ENCODE measurements at regions not wholly inside any gene's neighbourhood (a gene's known extent, or its start where the extent isn't known, plus 50 kb on each side); places are given as distances from the start of the nearest gene placed in this dataset.

DNA sequence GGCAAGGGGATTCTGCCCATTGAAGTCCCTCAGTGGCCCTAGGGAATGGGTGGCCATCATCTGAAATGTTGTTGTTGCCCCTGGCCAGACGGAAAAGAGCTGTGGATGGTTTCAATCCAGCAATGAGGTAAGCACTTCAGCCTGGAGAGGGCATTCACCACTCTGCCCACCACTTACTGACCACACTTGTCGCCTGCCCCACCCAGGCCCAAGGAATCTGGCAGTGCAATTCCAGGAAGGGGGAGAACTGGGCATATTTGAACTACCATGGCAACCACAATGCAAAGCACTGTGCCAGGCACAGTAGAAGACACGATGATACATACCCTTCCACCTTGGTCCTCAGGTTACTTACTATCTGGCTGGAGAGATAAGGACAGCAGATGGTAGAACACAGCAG lies 161.6 kb downstream of the PDGFRA start:
- no peak for FAIRE-seq
- no peak for DNase-seq (ENCODE audit: insufficient read length, low spot score)
- TF ChIP-seq, protein P1, sequence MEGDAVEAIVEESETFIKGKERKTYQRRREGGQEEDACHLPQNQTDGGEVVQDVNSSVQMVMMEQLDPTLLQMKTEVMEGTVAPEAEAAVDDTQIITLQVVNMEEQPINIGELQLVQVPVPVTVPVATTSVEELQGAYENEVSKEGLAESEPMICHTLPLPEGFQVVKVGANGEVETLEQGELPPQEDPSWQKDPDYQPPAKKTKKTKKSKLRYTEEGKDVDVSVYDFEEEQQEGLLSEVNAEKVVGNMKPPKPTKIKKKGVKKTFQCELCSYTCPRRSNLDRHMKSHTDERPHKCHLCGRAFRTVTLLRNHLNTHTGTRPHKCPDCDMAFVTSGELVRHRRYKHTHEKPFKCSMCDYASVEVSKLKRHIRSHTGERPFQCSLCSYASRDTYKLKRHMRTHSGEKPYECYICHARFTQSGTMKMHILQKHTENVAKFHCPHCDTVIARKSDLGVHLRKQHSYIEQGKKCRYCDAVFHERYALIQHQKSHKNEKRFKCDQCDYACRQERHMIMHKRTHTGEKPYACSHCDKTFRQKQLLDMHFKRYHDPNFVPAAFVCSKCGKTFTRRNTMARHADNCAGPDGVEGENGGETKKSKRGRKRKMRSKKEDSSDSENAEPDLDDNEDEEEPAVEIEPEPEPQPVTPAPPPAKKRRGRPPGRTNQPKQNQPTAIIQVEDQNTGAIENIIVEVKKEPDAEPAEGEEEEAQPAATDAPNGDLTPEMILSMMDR (IDR thresholded peaks at IDR 0.05; ENCODE audit: insufficient read depth, missing control alignments), result no peak

DNA sequence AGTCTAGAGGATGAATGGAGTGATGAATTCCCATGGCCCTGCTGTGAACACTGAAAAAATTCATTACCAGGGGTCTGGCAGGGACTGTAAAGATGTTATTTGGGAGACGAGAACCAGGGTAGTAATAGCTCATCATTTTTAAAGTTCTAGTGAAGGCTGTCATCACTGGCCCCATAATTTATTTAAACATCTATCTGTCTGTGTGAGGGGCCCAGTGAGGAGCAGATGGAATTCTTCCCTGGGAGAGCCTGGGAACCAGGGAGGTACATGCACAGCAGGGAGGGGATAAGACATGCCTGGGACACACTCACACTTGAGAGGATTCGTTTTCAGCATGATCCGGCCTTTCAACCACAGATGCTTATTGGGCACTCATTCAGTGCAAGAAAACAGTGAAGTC lies 162.0 kb downstream of the PDGFRA start:
- DNase-seq (ENCODE audit: insufficient read length, low spot score) (no peak), FAIRE-seq (no peak)
- TF ChIP-seq, protein P1 (IDR thresholded peaks at IDR 0.05; ENCODE audit: insufficient read depth, missing control alignments), result no peak

DNA sequence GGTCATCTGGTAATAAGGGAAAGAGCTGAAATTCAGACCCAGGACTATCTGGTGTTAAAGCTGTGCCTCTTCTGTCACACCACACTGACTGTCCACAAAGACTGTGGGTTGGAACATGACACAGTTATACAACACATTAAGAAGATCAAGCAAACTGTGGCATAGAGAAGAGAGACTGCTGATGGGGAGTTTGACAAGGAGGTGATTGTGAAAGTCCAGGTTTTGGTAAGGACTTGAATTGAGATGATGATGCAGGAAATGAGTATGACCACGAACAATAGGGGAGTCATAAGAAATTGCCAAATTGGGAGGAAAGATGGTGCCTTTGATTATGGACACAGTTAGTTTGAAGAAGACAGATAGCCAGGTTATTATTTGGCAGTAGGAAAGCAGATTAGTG lies 163.4 kb downstream of the PDGFRA start:
- no peak for FAIRE-seq
- DNase-seq (ENCODE audit: insufficient read length, low spot score), result no peak
- TF ChIP-seq, protein P1 (IDR thresholded peaks at IDR 0.05; ENCODE audit: insufficient read depth, missing control alignments), result no peak

DNA sequence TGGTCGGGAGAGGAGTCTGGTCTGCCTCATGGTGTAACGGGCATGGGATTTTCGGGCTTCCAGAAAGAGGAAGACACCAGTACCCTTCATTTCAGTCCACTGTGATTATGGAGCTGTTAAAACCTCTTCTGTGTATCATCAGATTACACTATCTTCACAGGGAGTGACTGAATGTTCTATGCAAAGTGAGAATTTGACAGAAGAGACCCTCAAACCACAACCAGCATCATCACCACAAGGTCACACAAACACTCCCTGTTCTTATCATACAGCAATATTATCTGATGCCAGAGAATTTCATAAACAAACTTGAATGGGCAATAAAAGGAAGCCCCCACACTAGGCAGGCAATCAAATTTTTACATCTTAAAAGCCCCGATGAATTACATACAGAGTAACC lies 164.2 kb downstream of the PDGFRA start:
- TF ChIP-seq, protein P1 (IDR thresholded peaks at IDR 0.05; ENCODE audit: insufficient read depth, missing control alignments), result no peak
- no peak for FAIRE-seq
- no peak for DNase-seq (ENCODE audit: insufficient read length, low spot score)

DNA sequence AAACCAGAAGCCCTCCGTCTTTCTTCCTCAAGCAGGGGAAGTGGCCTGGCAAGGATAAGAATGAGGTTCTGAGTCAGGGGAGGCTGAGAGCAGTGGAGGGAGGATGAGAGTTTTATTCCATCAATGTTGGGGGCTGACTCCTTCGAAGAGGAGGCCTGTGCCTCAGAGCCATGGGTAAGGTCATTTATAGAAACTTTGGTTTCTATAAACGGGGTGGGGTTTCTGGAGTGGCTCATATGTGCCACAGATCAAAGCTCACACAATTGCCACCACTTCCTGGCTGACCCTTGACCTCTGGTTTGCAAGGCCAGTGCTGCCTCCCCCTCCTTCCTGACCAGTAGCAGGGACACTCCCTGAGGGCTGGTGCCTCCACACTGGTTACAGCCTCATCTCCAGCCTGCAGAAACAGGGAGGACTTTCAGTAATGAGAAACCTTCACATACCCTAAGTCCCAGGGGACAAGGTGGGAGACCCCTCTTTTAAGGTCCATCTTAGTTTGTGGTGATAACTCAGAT lies 166.0 kb downstream of the PDGFRA start:
- TF ChIP-seq, protein P1 (IDR thresholded peaks at IDR 0.05; ENCODE audit: insufficient read depth, missing control alignments), result no peak
- DNase-seq (ENCODE audit: insufficient read length, low spot score), result no peak
- FAIRE-seq, result no peak

DNA sequence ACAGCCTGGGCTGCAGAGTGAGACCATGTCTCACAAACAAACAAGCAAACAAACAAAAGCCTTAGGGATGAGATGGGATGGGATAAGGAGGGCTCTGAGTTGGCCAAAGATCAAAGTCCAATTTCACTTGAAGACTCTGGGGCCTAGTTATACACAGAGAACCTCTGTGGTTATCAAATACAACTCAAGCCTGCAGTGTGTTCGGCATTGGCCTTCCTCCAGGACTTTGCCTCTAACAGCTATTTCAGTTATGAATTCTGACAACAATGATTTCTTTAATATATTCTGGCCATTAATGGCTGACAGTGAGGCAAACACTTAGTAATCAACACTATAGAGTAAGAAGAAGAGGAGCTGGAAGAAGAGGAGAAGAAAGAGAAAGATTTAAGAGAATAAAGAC lies 171.1 kb downstream of the PDGFRA start:
- DNase-seq (ENCODE audit: insufficient read length, low spot score) (no peak), FAIRE-seq (no peak)
- TF ChIP-seq, protein P1 (IDR thresholded peaks at IDR 0.05; ENCODE audit: insufficient read depth, missing control alignments), result no peak

DNA sequence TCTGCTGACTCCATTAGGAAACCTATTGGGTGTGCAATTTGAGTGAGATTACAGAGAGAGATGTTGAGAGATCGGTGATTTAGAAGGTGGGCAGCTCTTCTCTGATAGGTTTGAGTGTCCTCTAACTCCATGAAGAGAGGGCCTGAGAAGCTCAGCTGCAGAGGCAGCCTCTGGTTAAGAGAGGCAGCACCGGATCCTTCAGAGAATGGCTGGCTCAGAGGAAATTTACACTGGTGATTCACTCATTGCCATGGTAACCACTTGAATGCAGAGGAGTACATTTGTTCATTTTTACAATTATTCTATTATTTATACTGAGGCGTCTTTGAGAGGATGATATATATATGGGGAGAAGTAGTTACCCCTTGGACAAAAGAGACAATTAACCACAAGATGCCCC lies 171.7 kb downstream of the PDGFRA start:
- FAIRE-seq (no peak), DNase-seq (ENCODE audit: insufficient read length, low spot score) (no peak)
- TF ChIP-seq, protein P1 (IDR thresholded peaks at IDR 0.05; ENCODE audit: insufficient read depth, missing control alignments), result no peak

Measured in D721Med (cell line).